BLaER1 treated with 17β-estradiol and CSF1 and Interleukin-3, amounts not matched to agents 10 nM and 100 nM (cell line): ENCODE measurements at regions not wholly inside any gene's neighbourhood (a gene's known extent, or its start where the extent isn't known, plus 50 kb on each side); places are given as distances from the start of the nearest gene placed in this dataset.
A peak's percentile ranks its signal among the peaks of the same experiment; 100 is the strongest.
"Not testable (repeated sequence)": the region's sequence is repeated elsewhere in the genome, so short reads cannot be mapped to it uniquely, and the experiment has no call there.

ENCODE experiments used
- H3K27ac ChIP-seq, 11 experiments: shearing (Covaris generic); formaldehyde crosslinking; 2 replicates each; pipeline ENCODE4 v1.8.1; 2022
- H3K27me3 ChIP-seq, 11 experiments: shearing (Covaris generic); formaldehyde crosslinking; 2 replicates each; pipeline ENCODE4 v1.8.1; 2022
- H3K36me3 ChIP-seq, 11 experiments: shearing (Covaris generic); formaldehyde crosslinking; 2 replicates each; pipeline ENCODE4 v1.8.1; 2022
- H3K4me1 ChIP-seq, 10 experiments: shearing (Covaris generic); formaldehyde crosslinking; 2 replicates each; pipeline ENCODE4 v1.8.1; 2022
- H3K4me2 ChIP-seq, 11 experiments: shearing (Covaris generic); formaldehyde crosslinking; 2 replicates each; pipeline ENCODE4 v1.8.1; 2022
- H3K4me3 ChIP-seq, 10 experiments: shearing (Covaris generic); formaldehyde crosslinking; 2 replicates each; pipeline ENCODE4 v1.8.1; 2022
- H3K9ac ChIP-seq, 11 experiments: shearing (Covaris generic); formaldehyde crosslinking; 2 replicates each; pipeline ENCODE4 v1.8.1; 2022
- H3K9me3 ChIP-seq, 11 experiments: shearing (Covaris generic); formaldehyde crosslinking; replicated peaks in 1 of 11; 2 replicates each; pipeline ENCODE4 v1.8.1; 2022
- H4K20me1 ChIP-seq, 11 experiments: shearing (Covaris generic); formaldehyde crosslinking; 2 replicates each; pipeline ENCODE4 v1.8.1; 2022
- Cebpa-rat ChIP-seq, 11 experiments: shearing (Covaris generic); IDR thresholded peaks; 2 replicates each; pipeline ENCODE4 v1.8.1; 2022

- peak overlapping the region; percentile 43 to 72 (median 59) for H3K4me2 ChIP-seq
Observed at GRCh38 chr9:14993901-14994554, 83.8 kb upstream of the FREM1 start.

GRCh38 chr9:14993061-14993800 is 83.0 kb upstream of the FREM1 start:
- H3K9ac ChIP-seq: no peak overlapping the region

More at GRCh38 chr9:14993901-14994554, 83.8 kb upstream of the FREM1 start:
- no peak overlapping the region for H3K9ac ChIP-seq
- TF ChIP-seq Cebpa-rat (IDR thresholded peaks at IDR 0.05): no peak
- H3K4me1 ChIP-seq: peaks cover 16 to 26% (median 17%) of the 10 kb centered on the region in 10 experiments
- no peaks in the 10 kb centered on the region for H3K36me3 ChIP-seq
- H3K27me3 ChIP-seq: no peaks in the 10 kb centered on the region
- peak overlapping the region in 2 of 11 experiments; percentile 1 to 19; a peak in 3 of 22 replicates for H3K27ac ChIP-seq
- H4K20me1 ChIP-seq: no peaks in the 10 kb centered on the region
- H3K9me3 ChIP-seq: peaks cover 5 to 15% (median 11%) of the 10 kb centered on the region in 11 experiments; a peak in 19 of 22 replicates
- H3K4me3 ChIP-seq: no peak overlapping the region

GRCh38 chr9:14992516-14992915 is 82.3 kb upstream of the FREM1 start:
- H3K4me1 ChIP-seq: peaks cover 16 to 26% (median 17%) of the 10 kb centered on the region in 10 experiments
- TF ChIP-seq Cebpa-rat (IDR thresholded peaks at IDR 0.05): no peak

More at GRCh38 chr9:14993061-14993800, 83.0 kb upstream of the FREM1 start:
- Histone ChIP-seq H3K4me3 (no peak overlapping the region), H3K36me3 (no peaks in the 10 kb centered on the region), H3K9me3 (peaks cover 5 to 15% (median 11%) of the 10 kb centered on the region in 11 experiments; a peak in 19 of 22 replicates), H3K4me1 (peaks cover 16 to 26% (median 17%) of the 10 kb centered on the region in 10 experiments), H4K20me1 (no peaks in the 10 kb centered on the region), H3K27ac (no peak overlapping the region), H3K27me3 (no peaks in the 10 kb centered on the region), H3K4me2 (peak overlapping the region in 10 of 11 experiments; percentile 43 to 72 (median 57); a peak in 16 of 22 replicates)
- TF ChIP-seq Cebpa-rat (IDR thresholded peaks at IDR 0.05): no peak

DNA sequence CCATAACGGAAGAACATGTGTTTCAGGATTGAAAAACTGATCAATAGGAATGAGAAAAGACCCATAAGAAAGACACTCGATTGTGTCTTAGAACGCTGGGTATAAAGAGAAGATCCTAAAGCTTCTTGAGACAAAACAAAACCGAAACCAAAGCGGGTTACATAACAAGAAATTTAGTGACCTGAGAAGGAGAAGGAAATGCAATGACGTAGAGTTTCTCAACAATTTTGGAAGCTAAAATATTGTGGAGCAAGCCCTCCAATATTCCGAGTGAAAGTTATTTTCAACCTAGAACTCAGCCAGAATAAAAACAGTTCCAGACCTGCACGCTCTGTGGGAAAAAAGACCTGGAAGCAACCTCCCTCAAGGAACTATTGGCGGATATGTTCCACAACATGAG is 81.9 kb upstream of the FREM1 start:
- Histone ChIP-seq H3K27ac (no peak overlapping the region), H3K27me3 (no peaks in the 10 kb centered on the region), H3K9ac (no peak overlapping the region), H3K36me3 (no peaks in the 10 kb centered on the region), H4K20me1 (no peaks in the 10 kb centered on the region), H3K9me3 (peaks cover 5 to 15% (median 11%) of the 10 kb centered on the region in 11 experiments; a peak in 19 of 22 replicates), H3K4me1 (peaks cover 16 to 26% (median 17%) of the 10 kb centered on the region in 10 experiments), H3K4me2 (peak overlapping the region in 3 of 11 experiments; percentile 3 to 26 (median 13); a peak in 3 of 22 replicates), H3K4me3 (no peak overlapping the region)
- TF ChIP-seq Cebpa-rat (IDR thresholded peaks at IDR 0.05): no peak

More at GRCh38 chr9:14992516-14992915, 82.3 kb upstream of the FREM1 start:
- no peaks in the 10 kb centered on the region for H4K20me1 ChIP-seq
- H3K36me3 ChIP-seq: no peaks in the 10 kb centered on the region
- no peaks in the 10 kb centered on the region for H3K27me3 ChIP-seq
- H3K9me3 ChIP-seq: peaks cover 5 to 15% (median 11%) of the 10 kb centered on the region in 11 experiments; a peak in 19 of 22 replicates
- no peak overlapping the region for H3K9ac ChIP-seq
- H3K27ac ChIP-seq: no peak overlapping the region
- H3K4me3 ChIP-seq: no peak overlapping the region
- peak overlapping the region in 2 of 11 experiments; percentile 13 to 26; a peak in 2 of 22 replicates for H3K4me2 ChIP-seq

DNA sequence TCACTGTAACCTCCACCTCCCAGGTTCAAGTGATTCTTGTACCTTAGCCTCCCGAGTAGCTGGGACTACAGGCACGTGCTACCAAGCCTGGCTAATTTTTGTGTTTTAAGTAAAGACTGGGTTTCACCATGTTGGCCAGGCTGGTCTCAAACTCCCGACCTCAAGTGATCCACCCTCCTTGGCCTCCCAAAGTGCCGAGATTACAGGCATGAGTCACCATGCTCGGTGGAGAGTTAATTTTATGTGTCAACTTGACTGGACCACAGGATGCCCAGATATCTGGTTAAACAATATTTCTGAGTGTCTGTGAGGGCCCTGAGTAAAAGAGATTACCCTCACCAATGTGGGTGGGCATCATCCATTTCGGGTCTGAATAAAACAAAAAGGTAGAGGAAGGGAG is 80.4 kb upstream of the FREM1 start:
- H3K4me2 ChIP-seq, H3K27ac ChIP-seq, H3K36me3 ChIP-seq, H3K9ac ChIP-seq, H3K27me3 ChIP-seq, H3K4me3 ChIP-seq, H4K20me1 ChIP-seq: not testable (repeated sequence)
- Histone ChIP-seq H3K9me3 (peaks cover 5 to 15% (median 11%) of the 10 kb centered on the region in 11 experiments; a peak in 19 of 22 replicates), H3K4me1 (peaks cover 16 to 26% (median 17%) of the 10 kb centered on the region in 10 experiments)

DNA sequence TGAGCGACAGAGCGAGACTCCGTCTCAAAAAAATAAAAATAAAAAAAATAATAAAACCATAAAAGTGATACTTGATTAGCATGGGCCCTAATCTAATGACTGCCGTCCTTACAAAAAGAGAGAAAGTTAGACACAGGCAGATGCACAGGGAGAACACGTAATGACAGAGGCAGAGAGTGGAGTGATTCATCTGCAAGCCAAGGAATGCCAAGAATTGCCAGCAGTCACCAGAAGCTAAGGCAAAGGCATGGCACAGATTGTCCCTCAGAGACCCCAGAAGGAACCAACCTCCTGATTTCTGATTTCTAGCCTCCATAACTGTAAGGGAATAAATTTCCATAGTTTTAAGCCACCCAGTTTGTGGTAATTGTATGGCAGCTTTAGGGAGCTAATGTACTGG is 79.6 kb upstream of the FREM1 start:
- Histone ChIP-seq H3K4me3 (no peak overlapping the region), H3K27me3 (no peaks in the 10 kb centered on the region), H3K9me3 (peaks cover 5 to 15% (median 11%) of the 10 kb centered on the region in 11 experiments; a peak in 19 of 22 replicates), H3K27ac (no peak overlapping the region), H3K9ac (no peak overlapping the region), H3K4me1 (peaks cover 14 to 22% (median 16%) of the 10 kb centered on the region in 10 experiments), H3K36me3 (no peaks in the 10 kb centered on the region), H4K20me1 (no peaks in the 10 kb centered on the region), H3K4me2 (no peak overlapping the region)
- no peak for TF ChIP-seq Cebpa-rat (IDR thresholded peaks at IDR 0.05)

DNA sequence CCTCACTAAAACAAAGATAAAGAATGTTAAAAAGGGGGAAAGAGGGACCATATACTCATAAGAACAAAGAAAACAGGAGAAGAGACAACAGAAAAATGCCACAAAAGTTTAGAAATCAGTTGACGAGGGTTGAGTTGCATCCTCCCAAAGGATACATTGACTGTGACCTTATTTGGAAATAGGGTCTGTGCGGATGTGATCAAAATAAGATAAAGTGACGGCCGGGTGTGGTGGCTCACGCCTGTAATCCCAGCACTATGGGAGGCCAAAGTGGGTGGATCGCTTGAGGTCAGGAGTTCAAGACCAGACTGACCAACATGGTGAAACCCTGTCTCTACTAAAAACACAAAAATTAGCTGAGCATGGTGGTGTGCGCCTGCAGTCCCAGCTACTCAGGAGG is 79.1 kb upstream of the FREM1 start:
- not testable (repeated sequence) for H3K4me2 ChIP-seq, H3K4me3 ChIP-seq

DNA sequence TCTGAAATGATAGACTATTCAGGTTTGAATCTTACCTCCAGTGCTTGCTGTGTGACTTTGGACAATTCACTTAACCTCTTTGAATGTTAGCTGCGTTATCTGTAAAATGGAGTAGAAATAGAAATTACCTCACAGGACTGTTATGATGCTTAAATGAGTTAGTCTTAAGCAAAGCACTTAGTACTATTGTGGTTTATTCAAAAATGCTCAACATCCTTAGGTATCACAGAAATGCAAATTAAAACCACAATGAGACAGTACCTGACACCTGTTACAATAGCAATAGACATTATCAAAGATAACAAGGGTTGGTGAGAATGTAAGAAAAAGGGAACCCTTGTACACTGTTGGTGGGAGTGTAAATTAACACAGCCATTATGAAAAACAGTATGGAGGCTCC is 77.6 kb upstream of the FREM1 start:
- H3K9me3 ChIP-seq: peaks cover under 1 to 7% (median 3%) of the 10 kb centered on the region in 11 experiments; a peak in 19 of 22 replicates
- no peak overlapping the region for H3K4me3 ChIP-seq
- H3K27me3 ChIP-seq: no peaks in the 10 kb centered on the region
- peaks cover 0 to 5% (median 0%) of the 10 kb centered on the region in 10 experiments; a peak in 1 of 20 replicates for H3K4me1 ChIP-seq
- H4K20me1 ChIP-seq: no peaks in the 10 kb centered on the region
- no peak overlapping the region for H3K27ac ChIP-seq
- H3K36me3 ChIP-seq: no peaks in the 10 kb centered on the region
- no peak overlapping the region for H3K9ac ChIP-seq
- no peak for TF ChIP-seq Cebpa-rat (IDR thresholded peaks at IDR 0.05)
- no peak overlapping the region for H3K4me2 ChIP-seq

More for the DNA sequence above, 79.1 kb upstream of the FREM1 start:
- not testable (repeated sequence) for H3K27ac ChIP-seq, H3K36me3 ChIP-seq, H3K27me3 ChIP-seq, H4K20me1 ChIP-seq, H3K9ac ChIP-seq
- Histone ChIP-seq H3K4me1 (peaks cover 10 to 17% (median 11%) of the 10 kb centered on the region in 10 experiments), H3K9me3 (peaks cover 5 to 15% (median 11%) of the 10 kb centered on the region in 11 experiments; a peak in 19 of 22 replicates)

GRCh38 chr9:14985419-14985818 is 75.2 kb upstream of the FREM1 start:
- Histone ChIP-seq H3K27ac (no peak overlapping the region), H3K9me3 (no peaks in the 10 kb centered on the region), H4K20me1 (no peaks in the 10 kb centered on the region), H3K4me2 (no peak overlapping the region), H3K27me3 (no peaks in the 10 kb centered on the region), H3K4me1 (no peaks in the 10 kb centered on the region), H3K4me3 (no peak overlapping the region), H3K9ac (no peak overlapping the region), H3K36me3 (no peaks in the 10 kb centered on the region)
- TF ChIP-seq Cebpa-rat (IDR thresholded peaks at IDR 0.05): no peak
